Mesothelial cell of epicardium (in vitro differentiated cells): ENCODE measurements at regions not wholly inside any gene's neighbourhood (a gene's known extent, or its start where the extent isn't known, plus 50 kb on each side); places are given as distances from the start of the nearest gene placed in this dataset.

Experiments used
- DNase-seq, 2 experiments: peaks; one replicate each; pipeline ENCODE4 v3.0.0; 2021; ENCODE audit warnings: low spot score in 2 of 2; ENCODE audit not compliant: unreplicated experiment in 2 of 2
- H3K27ac Mint-ChIP-seq: 2 replicates; pipeline ENCODE4 v1.8.0; 2021; ENCODE audit warnings: mixed read lengths
- H3K27me3 Mint-ChIP-seq: 2 replicates; pipeline ENCODE4 v1.8.0; 2021; ENCODE audit warnings: low read depth, mixed read lengths
- H3K36me3 Mint-ChIP-seq: 2 replicates; pipeline ENCODE4 v1.8.0; 2021; ENCODE audit warnings: mixed read lengths
- H3K4me1 Mint-ChIP-seq: 2 replicates; pipeline ENCODE4 v1.8.0; 2021; ENCODE audit warnings: mixed read lengths
- H3K4me3 Mint-ChIP-seq: 2 replicates; pipeline ENCODE4 v1.8.0; 2021; ENCODE audit warnings: mild to moderate bottlenecking, moderate library complexity, mixed read lengths
- H3K9me3 Mint-ChIP-seq: 2 replicates; pipeline ENCODE4 v1.8.0; 2021; ENCODE audit warnings: mixed read lengths
- TF ChIP-seq, protein P1 (sequence below): fragments of 200-600 bp; sonication (generic); IDR thresholded peaks from one replicate; pipeline ENCODE4 v1.5.0; 2021; ENCODE audit warnings: antibody characterized with exemption; ENCODE audit not compliant: unreplicated experiment

DNA sequence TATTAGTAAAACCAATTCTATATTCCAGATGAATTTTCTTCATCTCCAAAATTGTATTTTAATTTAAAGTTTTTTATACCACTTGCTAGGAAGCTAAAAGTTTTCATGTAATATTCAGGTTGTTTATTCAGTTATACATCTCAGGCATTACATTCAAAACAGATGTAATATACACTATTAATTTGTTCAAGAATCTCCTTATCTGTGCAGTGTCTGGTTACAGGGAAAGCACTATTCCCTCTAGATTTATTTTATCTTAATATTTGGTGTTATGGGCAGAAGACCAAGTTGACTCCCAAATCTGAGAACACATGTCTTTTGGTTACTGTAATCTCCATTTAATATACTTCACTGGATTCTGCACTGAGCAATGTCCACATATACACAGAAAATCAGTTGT is 953.4 kb downstream of the ANKRD7 start:
- no peak overlapping the region for H3K4me3 Mint-ChIP-seq
- H3K9me3 Mint-ChIP-seq, result peaks cover 9% of the 10 kb centered on the region
- no peak for DNase-seq
- H3K36me3 Mint-ChIP-seq, result no peaks in the 10 kb centered on the region
- H3K4me1 Mint-ChIP-seq, result peaks cover 25% of the 10 kb centered on the region
- TF ChIP-seq, protein P1, sequence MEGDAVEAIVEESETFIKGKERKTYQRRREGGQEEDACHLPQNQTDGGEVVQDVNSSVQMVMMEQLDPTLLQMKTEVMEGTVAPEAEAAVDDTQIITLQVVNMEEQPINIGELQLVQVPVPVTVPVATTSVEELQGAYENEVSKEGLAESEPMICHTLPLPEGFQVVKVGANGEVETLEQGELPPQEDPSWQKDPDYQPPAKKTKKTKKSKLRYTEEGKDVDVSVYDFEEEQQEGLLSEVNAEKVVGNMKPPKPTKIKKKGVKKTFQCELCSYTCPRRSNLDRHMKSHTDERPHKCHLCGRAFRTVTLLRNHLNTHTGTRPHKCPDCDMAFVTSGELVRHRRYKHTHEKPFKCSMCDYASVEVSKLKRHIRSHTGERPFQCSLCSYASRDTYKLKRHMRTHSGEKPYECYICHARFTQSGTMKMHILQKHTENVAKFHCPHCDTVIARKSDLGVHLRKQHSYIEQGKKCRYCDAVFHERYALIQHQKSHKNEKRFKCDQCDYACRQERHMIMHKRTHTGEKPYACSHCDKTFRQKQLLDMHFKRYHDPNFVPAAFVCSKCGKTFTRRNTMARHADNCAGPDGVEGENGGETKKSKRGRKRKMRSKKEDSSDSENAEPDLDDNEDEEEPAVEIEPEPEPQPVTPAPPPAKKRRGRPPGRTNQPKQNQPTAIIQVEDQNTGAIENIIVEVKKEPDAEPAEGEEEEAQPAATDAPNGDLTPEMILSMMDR, result no peak
- no peaks in the 10 kb centered on the region for H3K27me3 Mint-ChIP-seq
- no peak overlapping the region for H3K27ac Mint-ChIP-seq

DNA sequence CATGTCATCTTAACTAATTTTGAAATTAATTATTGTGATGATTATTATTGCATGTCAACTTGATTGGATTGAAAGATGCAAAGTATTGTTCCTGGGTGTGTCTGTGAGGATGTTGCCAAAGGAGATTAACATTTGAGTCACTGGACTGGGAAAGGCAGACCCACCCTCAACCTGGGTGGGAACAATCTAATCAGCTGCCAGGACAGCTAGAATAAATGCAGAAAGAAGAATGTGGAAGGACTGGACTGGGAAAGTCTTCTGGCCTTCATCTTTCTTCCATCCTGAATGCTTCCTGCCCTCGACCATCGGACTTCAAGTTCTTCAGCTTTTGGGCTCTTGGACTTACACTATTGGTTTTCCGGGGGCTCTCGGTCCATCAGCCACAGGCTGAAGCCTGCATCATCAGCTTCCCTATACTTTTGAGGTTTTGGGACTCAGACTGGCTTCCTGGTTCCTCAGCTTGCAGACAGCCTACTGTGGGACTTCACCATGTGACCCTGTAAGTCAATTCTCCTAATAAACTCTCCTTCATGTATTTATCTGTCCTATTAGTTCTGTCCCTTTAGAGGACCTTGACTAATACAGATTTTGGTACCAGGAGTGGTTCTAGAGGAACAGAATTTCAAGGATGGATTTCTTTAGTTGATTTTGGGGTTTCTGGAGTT is 959.8 kb downstream of the ANKRD7 start:
- no peak for DNase-seq
- no peak overlapping the region for H3K4me3 Mint-ChIP-seq
- no peaks in the 10 kb centered on the region for H3K36me3 Mint-ChIP-seq
- peaks cover 36% of the 10 kb centered on the region for H3K9me3 Mint-ChIP-seq
- no peaks in the 10 kb centered on the region for H3K4me1 Mint-ChIP-seq
- TF ChIP-seq, protein P1, result no peak
- H3K27ac Mint-ChIP-seq, result no peak overlapping the region
- no peaks in the 10 kb centered on the region for H3K27me3 Mint-ChIP-seq

DNA sequence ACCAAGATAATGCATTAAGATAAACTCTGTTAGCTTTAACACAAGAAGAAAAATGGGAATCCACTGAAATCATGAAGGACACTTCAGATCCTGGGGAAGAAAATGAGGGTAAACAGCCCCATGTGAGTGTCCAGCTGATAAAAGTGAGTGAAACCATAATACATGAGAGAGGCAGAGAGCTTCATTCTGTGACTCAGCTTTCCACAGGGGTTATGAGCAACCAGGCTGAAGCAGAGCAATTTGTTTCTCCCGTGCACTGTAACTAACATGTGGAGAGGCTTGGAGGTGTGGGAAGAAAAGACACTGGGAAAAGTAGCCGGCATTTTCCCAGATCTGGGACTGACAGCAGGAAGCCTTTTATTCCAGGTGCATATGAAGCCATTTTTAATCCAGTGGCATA is 971.7 kb downstream of the ANKRD7 start:
- no peak overlapping the region for H3K4me3 Mint-ChIP-seq
- H3K4me1 Mint-ChIP-seq, result peaks cover 5% of the 10 kb centered on the region
- peak overlapping the region; percentile 27 for H3K27ac Mint-ChIP-seq
- H3K36me3 Mint-ChIP-seq, result no peaks in the 10 kb centered on the region
- peaks cover 8% of the 10 kb centered on the region for H3K9me3 Mint-ChIP-seq
- H3K27me3 Mint-ChIP-seq, result no peaks in the 10 kb centered on the region
- DNase-seq, result no peak
- TF ChIP-seq, protein P1, result no peak

DNA sequence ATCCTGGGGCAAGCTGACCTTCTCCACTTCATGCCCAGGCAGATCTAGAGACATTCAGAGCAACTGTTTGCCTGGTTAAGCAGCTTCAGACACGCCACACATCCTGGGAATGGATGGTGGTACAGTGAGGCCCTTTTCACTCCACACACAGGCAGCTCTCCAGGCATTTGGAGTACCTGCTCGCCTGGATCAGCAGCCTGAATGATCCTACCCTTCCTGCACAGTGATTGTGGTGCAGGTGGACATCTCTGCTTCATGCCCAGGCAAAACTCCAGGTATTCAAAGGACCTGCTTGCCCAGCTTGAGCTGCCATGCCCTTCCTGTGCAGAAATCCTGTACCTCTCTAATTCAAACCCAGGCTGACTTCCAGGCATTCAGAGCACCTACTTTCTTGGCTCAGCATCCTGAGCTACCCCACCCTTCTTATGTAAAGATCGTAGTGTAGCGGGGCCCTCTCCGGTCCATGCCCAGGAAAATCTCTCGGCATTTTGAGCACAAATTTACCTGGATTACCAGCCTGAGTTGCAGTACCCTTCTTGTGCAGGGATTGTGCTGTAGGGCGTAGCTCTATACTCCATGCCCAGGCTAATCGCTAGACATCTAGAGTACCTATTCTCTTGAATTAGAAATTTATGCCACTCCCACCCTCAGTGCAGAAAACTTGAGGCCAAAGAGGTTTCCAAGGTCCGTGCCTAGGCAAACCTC is 972.8 kb downstream of the ANKRD7 start:
- no peak overlapping the region for H3K27ac Mint-ChIP-seq
- H3K4me1 Mint-ChIP-seq, result peaks cover 5% of the 10 kb centered on the region
- no peak overlapping the region for H3K4me3 Mint-ChIP-seq
- no peaks in the 10 kb centered on the region for H3K36me3 Mint-ChIP-seq
- H3K9me3 Mint-ChIP-seq, result peaks cover 8% of the 10 kb centered on the region
- H3K27me3 Mint-ChIP-seq, result no peaks in the 10 kb centered on the region
- TF ChIP-seq, protein P1, result no peak
- DNase-seq, result no peak

DNA sequence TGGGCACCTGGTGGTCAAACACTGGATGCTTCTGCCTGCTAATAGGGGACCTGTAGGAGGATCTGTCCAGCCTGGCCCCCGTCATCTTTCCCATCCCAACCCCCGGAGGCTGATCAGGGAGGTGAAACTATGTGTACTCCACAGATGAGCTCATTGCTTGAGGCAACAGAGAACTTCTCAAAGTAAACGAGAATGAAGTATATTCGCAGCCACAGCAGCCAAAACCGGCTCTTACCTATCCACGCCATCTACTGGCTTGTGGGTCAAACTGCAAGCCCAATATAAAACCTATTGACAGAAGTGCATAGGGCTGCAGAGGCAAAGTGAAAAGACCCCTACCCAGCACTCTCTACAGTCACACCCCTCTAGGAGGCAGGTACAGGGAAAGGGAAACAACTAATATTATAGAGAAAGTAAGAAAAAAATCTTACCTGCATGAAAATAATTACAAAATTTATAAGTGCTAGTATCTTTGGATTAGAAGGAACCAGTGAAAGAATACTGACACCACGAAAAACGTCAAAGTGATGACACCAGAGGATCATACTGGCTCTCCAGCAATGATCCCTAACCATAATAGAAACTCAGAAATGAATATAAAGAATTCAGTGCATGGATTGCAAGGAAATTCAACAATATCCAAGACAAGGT is 973.5 kb downstream of the ANKRD7 start:
- peak in 1 of 2 experiments; percentile 41 for DNase-seq
- Mint-ChIP-seq H3K4me1 (peaks cover 5% of the 10 kb centered on the region), H3K27ac (no peak overlapping the region)

More for the DNA sequence above, 973.5 kb downstream of the ANKRD7 start:
- H3K36me3 Mint-ChIP-seq, result no peaks in the 10 kb centered on the region
- H3K9me3 Mint-ChIP-seq, result peaks cover 8% of the 10 kb centered on the region
- TF ChIP-seq, protein P1, result peak; percentile 70
- no peak overlapping the region for H3K4me3 Mint-ChIP-seq
- H3K27me3 Mint-ChIP-seq, result no peaks in the 10 kb centered on the region
